Left ventricle myocardium superior (tissue), 1 donor: ENCODE measurements at regions not wholly inside any gene's neighbourhood (a gene's known extent, or its start where the extent isn't known, plus 50 kb on each side); places are given as distances from the start of the nearest gene placed in this dataset.

Experiments used
- ATAC-seq: fragments of 200-7000 bp; cut with Tn5 transposase; one replicate; pipeline ENCODE4 v1.9.1; 2020; ENCODE audit warnings: mild to moderate bottlenecking, moderate library complexity
- DNase-seq: peaks from one replicate; pipeline ENCODE4 v3.0.0-alpha.2; 2020
- intact Hi-C: fragments of 100-400 bp; cut with micrococcal nuclease; formaldehyde crosslinking; loops from one replicate; pipeline ENCODE4 v1.11.0; 2022
- donor health status: DM: no; HTN: yes; CAD: no; lungs with severe emphysema.

DNA sequence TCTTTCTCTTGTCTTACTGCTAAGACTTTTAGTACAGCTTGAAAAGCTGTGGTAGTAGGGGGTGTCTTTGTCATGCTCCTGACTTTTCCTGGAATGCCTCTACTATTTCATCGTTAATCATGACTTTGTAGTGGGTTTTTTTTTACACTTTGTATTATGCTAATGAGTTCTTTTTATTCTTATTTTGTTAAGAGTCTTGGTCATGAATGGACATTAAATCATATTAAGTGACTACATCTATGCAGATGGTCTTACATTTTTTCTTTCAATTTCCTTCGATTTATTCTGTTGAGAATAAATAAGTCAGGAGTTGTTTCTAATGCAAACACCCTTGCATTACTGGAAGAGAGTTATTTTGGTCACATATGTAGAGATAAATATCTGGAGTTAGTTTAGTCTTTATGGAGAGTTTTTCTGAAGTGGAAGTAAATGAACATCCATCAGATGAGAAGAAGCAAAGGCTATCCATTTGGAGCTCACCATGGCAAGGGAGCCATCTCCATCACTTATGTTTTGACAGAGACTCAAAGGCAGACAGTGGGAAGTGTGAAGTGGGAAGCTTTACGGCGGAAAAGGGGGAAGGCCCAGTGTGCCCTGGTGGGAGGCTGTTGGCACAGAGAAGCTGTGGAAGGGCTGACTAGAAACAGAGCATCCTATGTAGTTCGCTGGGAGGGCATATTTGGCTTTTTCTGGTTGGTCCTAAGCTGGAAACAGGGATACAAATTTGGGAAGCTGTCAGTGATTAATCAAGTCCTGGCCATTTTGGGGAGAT lies 73.1 kb upstream of the PRR23E start:
- no peak for DNase-seq
- intact Hi-C loops = no loop called here
- ATAC-seq = no peak

DNA sequence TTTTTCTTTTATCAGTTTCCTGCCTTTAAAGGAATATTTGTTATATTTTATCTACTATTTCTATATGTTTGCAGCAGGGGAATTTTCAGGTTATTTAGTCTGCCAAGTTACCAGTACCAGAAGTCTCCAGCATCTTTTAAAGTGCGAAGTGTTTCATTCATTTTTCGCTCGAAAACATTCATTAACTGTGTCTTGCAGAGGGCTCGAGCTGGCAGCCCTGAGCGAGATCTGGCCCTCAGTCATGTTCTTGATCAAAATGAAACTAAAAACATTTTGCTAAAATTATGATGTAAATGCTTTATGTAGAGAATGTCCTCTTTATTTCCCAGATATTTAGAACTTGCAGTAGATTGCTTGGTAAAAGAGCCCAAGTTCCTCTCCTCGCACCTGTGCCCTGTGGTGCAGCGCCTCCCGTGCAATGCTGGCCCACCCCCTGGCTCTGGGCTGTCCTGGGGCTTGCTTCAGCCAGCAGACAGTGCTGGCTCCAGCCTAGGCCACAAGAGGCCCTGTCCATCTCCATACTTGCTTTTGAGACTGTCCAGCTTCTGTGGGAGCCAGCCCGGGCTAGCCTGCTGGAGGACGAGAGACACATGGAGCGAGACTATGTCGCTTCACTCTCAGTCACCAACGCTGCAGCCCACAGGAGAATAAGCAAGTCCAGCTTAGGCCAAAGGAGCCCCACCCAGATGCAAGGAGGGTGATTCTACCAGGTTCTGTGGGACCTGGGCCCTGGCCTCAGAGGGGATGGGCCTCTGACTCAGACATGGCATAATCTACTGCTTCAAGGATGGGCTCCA lies 71.9 kb upstream of the PRR23E start:
- no peak for DNase-seq
- intact Hi-C loops = no loop called here
- ATAC-seq = no peak

DNA sequence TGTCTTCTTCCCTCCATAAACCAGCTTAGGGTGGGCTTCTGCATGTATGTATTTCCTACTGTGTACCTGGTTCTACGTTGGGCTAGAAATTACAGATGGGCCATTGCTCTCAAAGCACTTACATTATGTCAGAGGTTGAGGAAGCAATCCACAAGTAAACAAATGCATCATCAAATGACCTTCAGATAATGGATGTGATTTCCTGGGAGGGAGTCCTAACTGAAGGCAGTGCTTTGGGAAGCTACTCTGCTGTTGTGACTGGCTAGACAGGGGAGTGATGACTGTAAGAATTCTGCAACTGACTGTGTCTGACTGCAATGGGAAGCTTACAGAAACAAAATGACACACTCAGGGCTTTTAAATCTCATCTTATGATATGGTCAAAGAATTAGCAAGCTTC lies 71.0 kb upstream of the PRR23E start:
- no peak for DNase-seq
- intact Hi-C loops = no loop called here
- no peak for ATAC-seq

- intact Hi-C loops = no loop called here
- ATAC-seq (no peak), DNase-seq (no peak)
Observed at GRCh38 chr3:127123533-127123932, 69.4 kb upstream of the PRR23E start.

GRCh38 chr3:127124120-127124519 lies 68.8 kb upstream of the PRR23E start:
- DNase-seq (no peak), ATAC-seq (no peak)
- intact Hi-C loops = no loop called here

GRCh38 chr3:127131424-127132170 lies 61.3 kb upstream of the PRR23E start:
- ATAC-seq (peak; percentile 54), DNase-seq (no peak)
- intact Hi-C loops = no loop called here

GRCh38 chr3:127132876-127133275 lies 60.1 kb upstream of the PRR23E start:
- DNase-seq = no peak
- intact Hi-C loops = no loop called here
- ATAC-seq = no peak

DNA sequence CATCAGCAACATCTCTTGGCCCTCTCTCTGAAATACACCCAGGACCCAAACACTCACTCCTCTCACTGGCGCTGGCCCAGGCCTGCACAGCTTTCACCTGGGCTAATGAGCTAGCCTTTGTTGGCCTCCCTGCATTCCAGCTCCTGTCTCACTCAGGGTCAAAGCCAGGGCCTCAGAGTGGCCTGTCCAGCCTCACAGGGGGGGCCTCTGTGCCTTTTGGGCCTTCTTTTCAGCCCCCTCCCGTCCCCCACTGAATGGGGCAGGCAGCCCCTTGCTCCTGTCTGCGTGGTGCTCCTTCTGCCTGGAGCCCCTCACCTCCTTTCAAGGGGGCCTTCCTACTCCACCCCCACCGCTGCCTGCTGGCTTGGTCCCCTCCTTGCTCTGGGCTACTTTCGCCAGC lies 59.0 kb upstream of the PRR23E start:
- intact Hi-C loops = no loop called here
- ATAC-seq (no peak), DNase-seq (no peak)

DNA sequence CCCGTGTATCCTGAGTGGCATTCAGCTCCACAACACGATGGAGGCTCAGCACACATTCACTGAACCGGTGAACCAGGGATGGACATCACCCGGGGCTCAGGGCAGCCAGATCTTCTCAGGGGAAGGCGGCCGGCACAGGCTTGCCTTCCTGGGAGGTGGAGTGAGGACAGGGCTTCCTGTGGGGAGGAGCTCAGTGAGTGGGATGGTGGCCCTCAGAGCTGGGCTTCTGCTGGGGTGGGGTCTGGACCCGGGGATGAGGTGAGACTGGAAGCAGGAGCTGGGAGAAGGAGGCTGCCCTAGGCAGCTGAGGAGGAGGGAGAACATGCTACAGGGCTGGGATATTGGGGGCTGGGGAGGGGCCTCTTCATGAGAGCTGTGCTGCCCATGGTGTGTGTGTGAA lies 58.5 kb upstream of the PRR23E start:
- ATAC-seq (no peak), DNase-seq (no peak)
- intact Hi-C loops = no loop called here

DNA sequence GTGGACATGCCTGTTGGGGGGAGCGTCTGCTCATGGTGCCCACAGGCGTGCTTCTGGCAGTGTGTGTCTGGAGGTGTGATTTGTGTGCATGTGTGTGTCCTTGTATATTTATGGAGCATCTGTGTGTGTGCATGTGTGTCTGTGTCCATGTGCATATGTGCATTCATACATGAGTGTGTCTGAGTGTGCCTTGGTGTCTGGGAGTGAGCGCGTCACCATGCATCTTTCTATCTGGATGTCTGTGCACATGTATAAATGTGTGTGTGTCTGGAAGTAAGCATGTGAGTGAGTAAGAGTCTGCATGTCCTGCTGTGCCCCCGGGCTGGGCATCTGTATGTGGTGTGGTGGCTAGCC lies 58.1 kb upstream of the PRR23E start:
- DNase-seq (no peak), ATAC-seq (no peak)
- intact Hi-C loops = no loop called here

DNA sequence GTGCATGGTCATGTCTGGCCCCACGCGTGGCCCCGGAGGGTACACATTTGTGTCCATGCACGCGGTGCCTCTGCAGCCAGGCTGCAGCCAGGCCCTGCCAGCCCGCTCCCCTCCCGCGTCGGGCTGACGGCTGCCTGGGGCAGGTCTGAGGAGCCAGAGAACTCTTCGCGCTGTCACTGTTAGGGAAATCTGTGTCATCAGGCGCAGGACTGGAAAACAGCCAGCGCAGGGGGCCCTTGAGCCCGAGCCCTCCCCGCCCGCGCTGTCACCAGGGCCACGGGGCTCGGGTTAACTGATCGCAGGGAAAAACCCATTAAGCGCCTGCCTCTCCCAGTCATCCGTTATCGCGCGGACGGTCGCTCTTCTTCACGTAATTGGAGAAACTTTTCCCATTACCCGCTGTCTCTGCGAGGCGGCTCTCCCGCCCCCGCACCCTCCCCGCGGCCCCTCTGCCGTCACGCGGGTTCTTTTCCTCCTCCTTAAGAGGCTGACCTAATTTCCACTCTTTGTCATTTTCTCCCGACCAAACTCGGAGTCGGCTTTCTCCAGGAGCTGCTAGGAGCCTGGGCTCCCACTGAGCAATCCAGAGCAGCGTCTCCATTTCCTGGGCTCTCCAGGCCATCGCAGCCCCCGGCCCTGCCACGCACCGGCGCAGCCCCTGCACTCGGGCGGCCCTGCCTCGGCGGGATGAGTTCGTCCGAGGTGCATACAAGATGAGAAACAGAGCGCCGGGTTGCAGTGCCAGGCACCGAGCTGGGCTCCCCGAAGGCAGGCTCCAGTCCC lies 57.5 kb upstream of the PRR23E start:
- peak; percentile 27 for ATAC-seq
- peak; percentile 68 for DNase-seq
- intact Hi-C loops = no loop called here

DNA sequence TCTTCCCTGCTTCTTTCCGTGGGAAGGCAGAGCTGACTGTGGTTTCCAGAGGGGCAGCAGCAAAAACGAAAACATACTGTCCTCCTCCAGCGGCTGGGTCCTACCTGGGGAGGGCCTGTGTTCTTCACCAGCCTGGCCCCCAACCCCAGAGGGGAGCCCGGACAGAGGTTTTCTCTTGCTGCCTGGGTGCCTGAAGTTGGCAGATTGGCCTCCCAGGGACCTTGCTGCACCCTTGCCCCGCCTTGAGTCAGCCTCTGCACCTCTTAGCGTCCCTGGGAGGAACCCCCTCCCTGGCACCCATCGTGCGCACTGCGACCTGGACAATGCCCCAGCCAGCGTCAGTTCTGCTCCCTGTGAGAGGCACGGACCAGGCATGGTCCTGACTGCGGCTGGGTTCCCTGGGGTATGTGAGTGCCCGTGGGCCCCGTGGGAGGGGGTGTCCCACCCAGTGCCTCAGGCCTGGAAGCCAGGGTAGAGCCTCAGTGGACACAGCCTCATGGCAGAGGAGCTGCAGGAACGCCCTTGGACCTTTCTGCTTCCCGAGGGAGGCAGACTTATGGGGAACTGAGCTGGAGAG lies 56.8 kb upstream of the PRR23E start:
- ATAC-seq = no peak
- intact Hi-C loops = no loop called here
- no peak for DNase-seq

- intact Hi-C loops = no loop called here
- no peak for DNase-seq
- ATAC-seq = no peak
Observed at GRCh38 chr3:127136706-127137105, 56.2 kb upstream of the PRR23E start.

- DNase-seq = no peak
- intact Hi-C loops = no loop called here
- peak; percentile 42 for ATAC-seq
Observed at GRCh38 chr3:127137113-127137512, 55.8 kb upstream of the PRR23E start.

DNA sequence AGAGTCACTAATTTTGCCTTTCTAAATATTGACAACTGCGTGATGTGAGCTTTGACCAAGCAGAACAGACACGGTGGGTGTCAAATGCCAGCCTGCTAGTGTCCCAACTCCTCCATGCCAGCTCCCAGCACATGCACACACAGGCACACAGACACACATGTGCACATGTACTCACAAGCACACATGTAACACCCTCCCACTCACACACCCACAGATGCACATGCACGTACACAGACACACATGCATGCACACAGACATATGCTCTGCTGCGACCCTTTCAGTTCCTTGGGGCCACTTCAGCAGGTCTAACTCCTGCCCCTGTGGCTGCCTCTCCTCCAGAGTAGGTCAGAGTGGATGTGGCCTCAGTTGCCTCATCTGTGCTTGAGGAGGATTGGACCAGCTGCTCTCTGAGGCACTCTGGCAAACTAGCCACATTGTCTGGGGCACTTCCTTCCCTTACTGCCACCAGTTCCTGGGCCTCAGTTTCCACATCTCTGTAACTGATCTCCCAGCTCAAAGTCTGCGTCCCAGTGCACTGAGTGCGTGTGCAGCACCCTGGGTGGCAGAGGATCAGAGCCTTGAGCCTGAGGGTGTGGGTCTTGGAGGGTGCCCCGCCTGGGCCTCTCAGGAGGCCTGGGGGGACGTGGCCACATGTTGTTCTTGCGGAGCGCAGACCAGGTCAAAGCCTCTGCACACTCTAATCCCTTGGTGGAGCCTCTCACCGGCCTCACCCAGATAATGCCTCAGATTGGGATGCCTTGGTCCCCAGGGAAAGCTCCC lies 55.0 kb upstream of the PRR23E start:
- no peak for DNase-seq
- intact Hi-C loops = no loop called here
- no peak for ATAC-seq

DNA sequence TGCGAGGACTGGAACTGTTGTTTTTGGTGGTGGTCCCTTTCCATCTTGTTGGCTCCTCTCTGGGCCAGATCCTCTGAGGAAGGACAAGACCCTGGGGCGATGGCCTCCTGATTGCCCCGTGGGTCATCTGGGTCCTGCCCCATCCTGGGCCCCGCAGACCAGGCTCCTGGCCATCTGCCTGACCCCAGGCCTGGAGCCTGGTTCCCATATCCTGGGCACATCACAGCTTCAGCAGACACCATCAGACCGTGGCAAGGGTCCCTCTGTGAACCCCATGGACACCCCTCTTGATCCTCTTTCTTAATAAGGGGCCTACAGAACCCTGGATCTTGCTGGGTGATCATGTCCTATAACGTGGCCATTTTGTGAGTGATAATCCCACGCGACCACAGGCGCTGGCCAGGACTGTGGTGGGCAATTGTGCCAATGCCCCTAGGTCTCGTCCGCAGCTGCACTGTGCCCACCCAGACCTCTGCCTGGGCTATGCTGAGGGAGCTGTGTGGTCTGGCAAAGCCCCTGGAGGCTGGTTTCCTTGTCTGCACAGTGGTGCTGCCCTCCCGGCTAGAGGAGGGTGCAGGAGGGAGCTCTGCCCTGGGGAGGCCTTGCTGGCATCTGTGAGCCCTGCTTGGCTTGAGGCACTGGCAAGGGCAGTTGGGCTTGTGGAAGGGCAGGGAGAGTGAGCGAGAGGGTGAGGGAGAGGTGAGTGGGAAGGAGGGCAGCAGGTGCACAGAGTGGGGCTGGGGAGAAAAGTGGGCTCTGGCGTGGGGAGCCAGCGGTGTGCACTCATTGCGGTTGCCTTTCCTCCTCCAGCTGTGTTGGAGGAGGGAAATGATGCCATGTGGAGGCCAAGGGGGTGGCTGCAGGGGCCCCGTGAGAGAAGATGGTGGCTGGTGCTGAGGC lies 53.1 kb upstream of the PRR23E start:
- intact Hi-C loops = no loop called here
- ATAC-seq = no peak
- no peak for DNase-seq
